ENCODE measurements at regions not wholly inside any gene's neighbourhood (a gene's known extent, or its start where the extent isn't known, plus 50 kb on each side); places are given as distances from the start of the nearest gene placed in this dataset.

GRCh38 chr14:22233377-22233776 lies 355.6 kb downstream of the DAD1 start:
- Histone ChIP-seq H3K36me3 (ENCODE audit: control insufficient read depth in 2 of 2, extremely low read depth in 1 of 2, insufficient read depth in 2 of 2, low read length in 2 of 2) (no peaks in the 10 kb centered on the region), H3K79me2 (ENCODE audit: control insufficient read depth, insufficient read depth, low read length) (no peaks in the 10 kb centered on the region), H3K4me1 (ENCODE audit: control insufficient read depth, extremely low read depth, insufficient read depth, low read length) (no peaks in the 10 kb centered on the region), H3K9me3 (ENCODE audit: control insufficient read depth, low read depth, low read length) (no peaks in the 10 kb centered on the region), H3K4me2 (ENCODE audit: control insufficient read depth, extremely low read depth, insufficient read depth, low read depth, low read length) (no peak overlapping the region), H3K4me3 (ENCODE audit: control insufficient read depth in 2 of 3, extremely low read depth in 1 of 3, insufficient read depth in 2 of 3, low read depth in 1 of 3, low read length in 3 of 3) (no peak overlapping the region), H3K9ac (ENCODE audit: control insufficient read depth, extremely low read depth, insufficient read depth, low read length) (no peak overlapping the region), H3K9me1 (ENCODE audit: control insufficient read depth, extremely low read depth, insufficient read depth, low read length) (no peaks in the 10 kb centered on the region), H2AFZ (ENCODE audit: control insufficient read depth, low read length) (no peak overlapping the region), H3K27me3 (ENCODE audit: control insufficient read depth, extremely low read depth, insufficient read depth, low read length) (no peaks in the 10 kb centered on the region), H3K27ac (ENCODE audit: control insufficient read depth, insufficient read depth, low read length) (no peak overlapping the region), H4K20me1 (ENCODE audit: control insufficient read depth, extremely low read depth, insufficient read depth, low read length) (no peaks in the 10 kb centered on the region)
- FAIRE-seq = no peak
- dilution Hi-C loops (cut with MboI; ENCODE audit: extremely low pct_ligation_motif_present, low sequenced_read_pairs) = no loop called here
- no peak for TF ChIP-seq CTCF (optimal IDR thresholded peaks at IDR 0.05 in 1 of 3, IDR thresholded peaks at IDR 0.05 in 1 of 3, conservative IDR thresholded peaks at IDR 0.05 in 1 of 3; ENCODE audit: extremely low read depth in 1 of 3, insufficient read depth in 2 of 3, low read length in 3 of 3)
- no peak for TF ChIP-seq EZH2 (IDR thresholded peaks at IDR 0.05; ENCODE audit: low read length)
- DNase-seq (ENCODE audit: low read depth, low spot score) = no peak

DNA sequence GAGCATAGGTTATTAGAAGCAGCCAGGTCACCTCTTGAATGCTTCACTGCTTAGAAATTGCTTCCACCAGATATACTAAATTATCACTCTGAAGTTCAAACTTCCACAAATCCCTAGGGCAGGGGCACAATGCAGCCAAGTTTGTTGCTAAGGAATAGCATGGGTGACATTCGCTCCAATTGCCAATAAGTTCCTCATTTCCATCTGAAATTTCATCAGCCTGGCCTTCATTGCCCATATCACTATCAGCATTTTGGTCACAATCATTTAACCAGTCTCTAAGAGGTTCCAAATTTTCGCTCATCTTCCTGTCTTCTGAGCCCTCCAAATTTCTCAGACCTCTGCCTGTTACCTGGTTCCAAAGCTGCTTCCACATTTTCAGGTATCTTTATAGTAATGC lies 356.1 kb downstream of the DAD1 start:
- no peaks in the 10 kb centered on the region for H4K20me1 ChIP-seq (ENCODE audit: control insufficient read depth, extremely low read depth, insufficient read depth, low read length)
- dilution Hi-C loops (cut with MboI; ENCODE audit: extremely low pct_ligation_motif_present, low sequenced_read_pairs) = no loop called here
- TF ChIP-seq EZH2 (IDR thresholded peaks at IDR 0.05; ENCODE audit: low read length) (no peak), CTCF (optimal IDR thresholded peaks at IDR 0.05 in 1 of 3, IDR thresholded peaks at IDR 0.05 in 1 of 3, conservative IDR thresholded peaks at IDR 0.05 in 1 of 3; ENCODE audit: extremely low read depth in 1 of 3, insufficient read depth in 2 of 3, low read length in 3 of 3) (no peak)

More for the DNA sequence above, 356.1 kb downstream of the DAD1 start:
- H3K27ac ChIP-seq (ENCODE audit: control insufficient read depth, insufficient read depth, low read length) = no peak overlapping the region
- H3K27me3 ChIP-seq (ENCODE audit: control insufficient read depth, extremely low read depth, insufficient read depth, low read length) = no peaks in the 10 kb centered on the region
- H2AFZ ChIP-seq (ENCODE audit: control insufficient read depth, low read length) = no peak overlapping the region
- no peaks in the 10 kb centered on the region for H3K4me1 ChIP-seq (ENCODE audit: control insufficient read depth, extremely low read depth, insufficient read depth, low read length)
- no peak overlapping the region for H3K4me3 ChIP-seq (ENCODE audit: control insufficient read depth in 2 of 3, extremely low read depth in 1 of 3, insufficient read depth in 2 of 3, low read depth in 1 of 3, low read length in 3 of 3)
- H3K9ac ChIP-seq (ENCODE audit: control insufficient read depth, extremely low read depth, insufficient read depth, low read length) = no peak overlapping the region
- FAIRE-seq (no peak), DNase-seq (ENCODE audit: low read depth, low spot score) (no peak)
- no peaks in the 10 kb centered on the region for H3K9me3 ChIP-seq (ENCODE audit: control insufficient read depth, low read depth, low read length)
- no peaks in the 10 kb centered on the region for H3K9me1 ChIP-seq (ENCODE audit: control insufficient read depth, extremely low read depth, insufficient read depth, low read length)
- no peak overlapping the region for H3K4me2 ChIP-seq (ENCODE audit: control insufficient read depth, extremely low read depth, insufficient read depth, low read depth, low read length)
- no peaks in the 10 kb centered on the region for H3K36me3 ChIP-seq (ENCODE audit: control insufficient read depth in 2 of 2, extremely low read depth in 1 of 2, insufficient read depth in 2 of 2, low read length in 2 of 2)
- H3K79me2 ChIP-seq (ENCODE audit: control insufficient read depth, insufficient read depth, low read length) = no peaks in the 10 kb centered on the region
